Upper lobe of left lung (tissue), 4 donors: ENCODE measurements at regions not wholly inside any gene's neighbourhood (a gene's known extent, or its start where the extent isn't known, plus 50 kb on each side); places are given as distances from the start of the nearest gene placed in this dataset.

ENCODE experiments used
- CTCF ChIP-seq, 6 experiments: fragments of 450-650 bp in 4 of 6; fragments of 200-600 bp in 2 of 6; sonication (generic) in 2 of 6; IDR thresholded peaks; one replicate each; pipeline ENCODE4 v1.5.1; 2016 to 2019; ENCODE audit warnings: antibody characterized with exemption in 6 of 6
- EP300 ChIP-seq, 4 donors: sonication (generic); formaldehyde crosslinking; IDR thresholded peaks; one replicate each; pipeline ENCODE4 v1.5.1; 2017; ENCODE audit warnings: antibody characterized with exemption in 4 of 4, control low read depth in 2 of 4
- POLR2A ChIP-seq, 4 donors: fragments of 450-650 bp; IDR thresholded peaks; one replicate each; pipeline ENCODE4 v1.5.1; 2016 to 2017; ENCODE audit warnings: antibody characterized with exemption in 4 of 4, mild to moderate bottlenecking in 2 of 4

- TF ChIP-seq CTCF (IDR thresholded peaks at IDR 0.05), result no peak
- no peak for TF ChIP-seq EP300 (IDR thresholded peaks at IDR 0.05)
- TF ChIP-seq POLR2A (IDR thresholded peaks at IDR 0.05), result no peak
Observed at GRCh38 chr20:19073584-19074218, 138.7 kb upstream of the SLC24A3 start.
